Activated CD4-positive, alpha-beta memory T cell treated with anti-CD3 and anti-CD28 coated beads for 36 hours (primary cell): ENCODE measurements at regions not wholly inside any gene's neighbourhood (a gene's known extent, or its start where the extent isn't known, plus 50 kb on each side); places are given as distances from the start of the nearest gene placed in this dataset.

Experiments used
- CTCF ChIA-PET: fragments of 350-600 bp; sonication (Branson Sonifier 250); formaldehyde crosslinking; loops from one replicate; lab custom pipeline; 2021; ENCODE audit warnings: antibody characterized with exemption, inconsistent platforms; lab: Charles Lee
- POLR2A ChIA-PET: fragments of 350-600 bp; sonication (Branson Sonifier 250); formaldehyde crosslinking; loops from one replicate; lab custom pipeline; 2021; ENCODE audit warnings: antibody characterized with exemption; lab: Charles Lee
- DNase-seq: peaks from one replicate; pipeline ENCODE4 v3.0.0-alpha.2; 2020
- H3K27ac Mint-ChIP-seq: one replicate; pipeline ENCODE4 v1.8.0; 2021; ENCODE audit warnings: mixed read lengths
- H3K27me3 Mint-ChIP-seq: one replicate; pipeline ENCODE4 v1.8.0; 2021; ENCODE audit warnings: mixed read lengths
- H3K36me3 Mint-ChIP-seq: one replicate; pipeline ENCODE4 v1.8.0; 2021; ENCODE audit warnings: mixed read lengths
- H3K4me1 Mint-ChIP-seq: one replicate; pipeline ENCODE4 v1.8.0; 2021; ENCODE audit warnings: low read depth, mixed read lengths
- H3K4me3 Mint-ChIP-seq: one replicate; pipeline ENCODE4 v1.8.0; 2021; ENCODE audit warnings: mild to moderate bottlenecking, mixed read lengths
- H3K9me3 Mint-ChIP-seq: one replicate; pipeline ENCODE4 v1.8.0; 2021; ENCODE audit warnings: mixed read lengths
- intact Hi-C: fragments of 100-400 bp; cut with micrococcal nuclease; formaldehyde crosslinking; loops from one replicate; pipeline ENCODE4 v1.15.1; 2023

GRCh38 chr5:135694012-135694411 lies 115.2 kb upstream of the CXCL14 start:
- H3K36me3 Mint-ChIP-seq = no peaks in the 10 kb centered on the region
- H3K27ac Mint-ChIP-seq = no peak overlapping the region
- peaks cover 16% of the 10 kb centered on the region for H3K27me3 Mint-ChIP-seq
- no peak overlapping the region for H3K4me3 Mint-ChIP-seq
- DNase-seq = no peak
- CTCF ChIA-PET = no interaction called here
- POLR2A ChIA-PET = no interaction called here
- intact Hi-C loops = no loop called here
- no peaks in the 10 kb centered on the region for H3K4me1 Mint-ChIP-seq
- no peaks in the 10 kb centered on the region for H3K9me3 Mint-ChIP-seq

- Mint-ChIP-seq H3K9me3 (no peaks in the 10 kb centered on the region), H3K36me3 (no peaks in the 10 kb centered on the region), H3K27me3 (peaks cover 18% of the 10 kb centered on the region), H3K27ac (no peak overlapping the region), H3K4me1 (no peaks in the 10 kb centered on the region), H3K4me3 (no peak overlapping the region)
- POLR2A ChIA-PET = no interaction called here
- CTCF ChIA-PET = no interaction called here
- intact Hi-C loops = no loop called here
- no peak for DNase-seq
These were observed 114.7 kb upstream of the CXCL14 start for GRCh38 chr5:135693371-135693955.

GRCh38 chr5:135691044-135691443 lies 112.3 kb upstream of the CXCL14 start:
- intact Hi-C loops = no loop called here
- Mint-ChIP-seq H3K36me3 (no peaks in the 10 kb centered on the region), H3K4me1 (no peaks in the 10 kb centered on the region), H3K9me3 (no peaks in the 10 kb centered on the region), H3K4me3 (no peak overlapping the region), H3K27ac (no peak overlapping the region), H3K27me3 (peaks cover 20% of the 10 kb centered on the region)
- ChIA-PET CTCF (no interaction called here), POLR2A (no interaction called here)
- DNase-seq = no peak

- intact Hi-C loops = no loop called here
- CTCF ChIA-PET = no interaction called here
- H3K27ac Mint-ChIP-seq = no peak overlapping the region
These were observed 111.7 kb upstream of the CXCL14 start for GRCh38 chr5:135690466-135690865.

GRCh38 chr5:135689506-135689905 lies 110.7 kb upstream of the CXCL14 start:
- CTCF ChIA-PET = no interaction called here
- H3K9me3 Mint-ChIP-seq = no peaks in the 10 kb centered on the region
- H3K27ac Mint-ChIP-seq = no peak overlapping the region
- POLR2A ChIA-PET = no interaction called here
- H3K4me1 Mint-ChIP-seq = no peaks in the 10 kb centered on the region
- peaks cover 23% of the 10 kb centered on the region for H3K27me3 Mint-ChIP-seq
- intact Hi-C loops = no loop called here
- no peak overlapping the region for H3K4me3 Mint-ChIP-seq
- H3K36me3 Mint-ChIP-seq = no peaks in the 10 kb centered on the region
- no peak for DNase-seq

More at GRCh38 chr5:135690466-135690865, 111.7 kb upstream of the CXCL14 start:
- H3K27me3 Mint-ChIP-seq = peaks cover 20% of the 10 kb centered on the region
- DNase-seq = no peak
- H3K4me3 Mint-ChIP-seq = no peak overlapping the region
- H3K36me3 Mint-ChIP-seq = no peaks in the 10 kb centered on the region
- no peaks in the 10 kb centered on the region for H3K4me1 Mint-ChIP-seq
- H3K9me3 Mint-ChIP-seq = no peaks in the 10 kb centered on the region
- POLR2A ChIA-PET = no interaction called here

GRCh38 chr5:135688385-135688784 lies 109.6 kb upstream of the CXCL14 start:
- ChIA-PET CTCF (no interaction called here), POLR2A (no interaction called here)
- Mint-ChIP-seq H3K36me3 (no peaks in the 10 kb centered on the region), H3K27me3 (peaks cover 23% of the 10 kb centered on the region), H3K4me1 (no peaks in the 10 kb centered on the region), H3K4me3 (no peak overlapping the region), H3K27ac (no peak overlapping the region), H3K9me3 (no peaks in the 10 kb centered on the region)
- no peak for DNase-seq
- intact Hi-C loops = no loop called here

- Mint-ChIP-seq H3K27ac (no peak overlapping the region), H3K4me3 (no peak overlapping the region), H3K9me3 (peaks cover 19% of the 10 kb centered on the region), H3K4me1 (no peaks in the 10 kb centered on the region), H3K36me3 (no peaks in the 10 kb centered on the region), H3K27me3 (peaks cover 3% of the 10 kb centered on the region)
- POLR2A ChIA-PET = no interaction called here
- CTCF ChIA-PET = no interaction called here
- intact Hi-C loops = no loop called here
- no peak for DNase-seq
These were observed 104.4 kb upstream of the CXCL14 start for GRCh38 chr5:135683189-135683588.

- DNase-seq = no peak
- no peak overlapping the region for H3K4me3 Mint-ChIP-seq
- no peaks in the 10 kb centered on the region for H3K4me1 Mint-ChIP-seq
- intact Hi-C loops = no loop called here
- H3K36me3 Mint-ChIP-seq = no peaks in the 10 kb centered on the region
- no peak overlapping the region for H3K27ac Mint-ChIP-seq
- ChIA-PET POLR2A (no interaction called here), CTCF (no interaction called here)
- H3K9me3 Mint-ChIP-seq = peaks cover 33% of the 10 kb centered on the region
- H3K27me3 Mint-ChIP-seq = peaks cover 3% of the 10 kb centered on the region
These were observed 101.9 kb upstream of the CXCL14 start for GRCh38 chr5:135680713-135681112.

GRCh38 chr5:135678640-135679268 lies 100.0 kb upstream of the CXCL14 start:
- H3K36me3 Mint-ChIP-seq = no peaks in the 10 kb centered on the region
- H3K27me3 Mint-ChIP-seq = no peaks in the 10 kb centered on the region
- intact Hi-C loops = no loop called here
- CTCF ChIA-PET = no interaction called here
- DNase-seq = no peak
- peaks cover 33% of the 10 kb centered on the region for H3K9me3 Mint-ChIP-seq
- H3K4me1 Mint-ChIP-seq = no peaks in the 10 kb centered on the region
- H3K4me3 Mint-ChIP-seq = no peak overlapping the region
- POLR2A ChIA-PET = no interaction called here
- H3K27ac Mint-ChIP-seq = no peak overlapping the region

- intact Hi-C loops = no loop called here
- POLR2A ChIA-PET = no interaction called here
- Mint-ChIP-seq H3K4me1 (no peaks in the 10 kb centered on the region), H3K4me3 (no peak overlapping the region), H3K27ac (no peak overlapping the region), H3K9me3 (peaks cover 2% of the 10 kb centered on the region), H3K36me3 (no peaks in the 10 kb centered on the region), H3K27me3 (peaks cover 9% of the 10 kb centered on the region)
- DNase-seq = no peak
- CTCF ChIA-PET = no interaction called here
These were observed 93.2 kb upstream of the CXCL14 start for GRCh38 chr5:135671966-135672365.

- DNase-seq = no peak
- no peaks in the 10 kb centered on the region for H3K9me3 Mint-ChIP-seq
- POLR2A ChIA-PET = no interaction called here
These were observed 92.4 kb upstream of the CXCL14 start for GRCh38 chr5:135671052-135671705.

GRCh38 chr5:135670588-135670987 lies 91.8 kb upstream of the CXCL14 start:
- Mint-ChIP-seq H3K4me3 (no peak overlapping the region), H3K27me3 (peaks cover 14% of the 10 kb centered on the region), H3K4me1 (no peaks in the 10 kb centered on the region), H3K27ac (no peak overlapping the region), H3K9me3 (no peaks in the 10 kb centered on the region), H3K36me3 (no peaks in the 10 kb centered on the region)
- ChIA-PET CTCF (no interaction called here), POLR2A (no interaction called here)
- DNase-seq = no peak
- intact Hi-C loops = no loop called here

More at GRCh38 chr5:135671052-135671705, 92.4 kb upstream of the CXCL14 start:
- Mint-ChIP-seq H3K4me1 (no peaks in the 10 kb centered on the region), H3K36me3 (no peaks in the 10 kb centered on the region), H3K4me3 (no peak overlapping the region), H3K27ac (no peak overlapping the region), H3K27me3 (peaks cover 9% of the 10 kb centered on the region)
- CTCF ChIA-PET = no interaction called here
- intact Hi-C loops = no loop called here

GRCh38 chr5:135669416-135669815 lies 90.6 kb upstream of the CXCL14 start:
- no peaks in the 10 kb centered on the region for H3K4me1 Mint-ChIP-seq

More at GRCh38 chr5:135669416-135669815, 90.6 kb upstream of the CXCL14 start:
- H3K27ac Mint-ChIP-seq = no peak overlapping the region
- intact Hi-C loops = no loop called here
- no peaks in the 10 kb centered on the region for H3K9me3 Mint-ChIP-seq
- ChIA-PET CTCF (no interaction called here), POLR2A (no interaction called here)
- no peaks in the 10 kb centered on the region for H3K36me3 Mint-ChIP-seq
- H3K4me3 Mint-ChIP-seq = no peak overlapping the region
- peaks cover 14% of the 10 kb centered on the region for H3K27me3 Mint-ChIP-seq
- no peak for DNase-seq
